ENCODE measurements at regions not wholly inside any gene's neighbourhood (a gene's known extent, or its start where the extent isn't known, plus 50 kb on each side); places are given as distances from the start of the nearest gene placed in this dataset.
"Not testable (repeated sequence)": the region's sequence is repeated elsewhere in the genome, so short reads cannot be mapped to it uniquely, and the experiment has no call there.

GRCh38 chr7:116356979-116357378 lies 142.6 kb upstream of the CAV2 start:
- Histone ChIP-seq H3K79me2 (ENCODE audit: control insufficient read depth, insufficient read depth, low read length, unreplicated experiment) (no peaks in the 10 kb centered on the region), H3K27me3 (ENCODE audit: insufficient read depth, low read length) (no peaks in the 10 kb centered on the region), H2AFZ (ENCODE audit: low read length, unreplicated experiment) (no peak overlapping the region), H3K27ac (ENCODE audit: low read depth, low read length) (peak overlapping the region; percentile 92), H3K4me3 (ENCODE audit: low read depth, low read length) (no peak overlapping the region), H3K36me3 (ENCODE audit: insufficient read depth, low read length) (no peaks in the 10 kb centered on the region), H3K4me1 (ENCODE audit: control insufficient read depth, insufficient read depth, low read length, unreplicated experiment) (peaks cover 49% of the 10 kb centered on the region)

GRCh38 chr7:116357781-116358670 lies 141.5 kb upstream of the CAV2 start:
- no peaks in the 10 kb centered on the region for H3K27me3 ChIP-seq (ENCODE audit: insufficient read depth, low read length)
- no peaks in the 10 kb centered on the region for H3K36me3 ChIP-seq (ENCODE audit: insufficient read depth, low read length)
- H3K4me1 ChIP-seq (ENCODE audit: control insufficient read depth, insufficient read depth, low read length, unreplicated experiment) = peaks cover 49% of the 10 kb centered on the region
- no peaks in the 10 kb centered on the region for H3K79me2 ChIP-seq (ENCODE audit: control insufficient read depth, insufficient read depth, low read length, unreplicated experiment)
- H3K27ac ChIP-seq (ENCODE audit: low read depth, low read length) = peak overlapping the region; percentile 92
- H2AFZ ChIP-seq (ENCODE audit: low read length, unreplicated experiment) = no peak overlapping the region
- no peak overlapping the region for H3K4me3 ChIP-seq (ENCODE audit: low read depth, low read length)

DNA sequence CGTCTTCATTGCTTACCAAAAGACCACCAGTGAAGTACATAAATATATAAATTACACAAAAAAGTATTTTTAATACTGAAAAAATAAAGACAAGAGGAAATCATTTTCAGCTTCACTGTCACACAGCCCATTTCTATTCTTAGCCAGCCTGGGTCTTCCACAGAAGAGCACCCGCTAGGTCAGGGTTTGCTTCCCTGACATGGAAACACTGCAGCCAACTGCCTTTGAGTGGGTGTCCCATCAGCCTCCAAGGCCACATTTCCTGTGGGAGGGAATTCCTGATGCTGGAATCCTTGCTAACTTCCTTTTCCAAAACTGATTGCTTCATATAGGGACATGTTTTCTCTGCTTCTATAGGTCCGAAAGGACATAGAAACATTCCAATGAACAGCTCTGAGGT lies 137.8 kb upstream of the CAV2 start:
- Histone ChIP-seq H3K36me3 (ENCODE audit: insufficient read depth, low read length) (no peaks in the 10 kb centered on the region), H2AFZ (ENCODE audit: low read length, unreplicated experiment) (no peak overlapping the region), H3K27me3 (ENCODE audit: insufficient read depth, low read length) (no peaks in the 10 kb centered on the region), H3K27ac (ENCODE audit: low read depth, low read length) (no peak overlapping the region), H3K4me3 (ENCODE audit: low read depth, low read length) (no peak overlapping the region), H3K4me1 (ENCODE audit: control insufficient read depth, insufficient read depth, low read length, unreplicated experiment) (peaks cover 30% of the 10 kb centered on the region), H3K79me2 (ENCODE audit: control insufficient read depth, insufficient read depth, low read length, unreplicated experiment) (no peaks in the 10 kb centered on the region)

DNA sequence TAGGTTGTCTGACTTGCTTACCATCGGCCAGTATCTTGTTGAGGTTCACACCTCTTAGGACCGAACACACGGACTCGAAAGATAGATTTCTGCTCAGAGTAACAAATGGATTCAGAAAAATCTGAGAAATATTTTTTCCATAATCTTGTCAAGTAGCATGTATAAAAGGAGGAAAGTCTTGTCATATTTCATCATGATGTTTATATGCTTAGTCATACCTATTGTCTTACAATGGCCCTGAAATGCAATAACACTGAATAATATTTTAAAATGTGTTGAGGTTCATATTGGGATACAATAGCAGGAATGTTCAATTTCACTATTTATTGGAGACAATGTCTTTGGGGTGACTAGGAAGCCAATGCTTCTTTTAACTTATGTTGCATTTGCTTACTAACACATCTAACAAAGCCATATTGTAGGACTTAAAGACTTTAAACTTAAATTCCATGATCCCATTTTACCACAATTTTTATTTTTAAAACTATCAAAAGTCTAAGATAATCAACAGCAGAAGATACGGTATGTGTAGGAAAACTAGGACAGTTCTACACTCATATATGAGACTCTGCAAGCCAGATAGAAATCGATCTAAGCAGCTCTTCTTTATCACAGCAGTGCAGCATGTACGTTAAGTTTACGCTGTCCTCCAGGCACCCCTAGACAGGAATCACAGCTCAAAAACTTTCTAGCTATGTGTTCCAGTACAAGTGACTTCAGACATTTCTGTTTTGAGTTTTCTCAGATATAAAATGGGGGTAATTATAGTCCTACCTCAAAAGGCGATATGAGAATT lies 135.7 kb upstream of the CAV2 start:
- Histone ChIP-seq H3K27ac (ENCODE audit: low read depth, low read length) (peak overlapping the region; percentile 51), H3K4me1 (ENCODE audit: control insufficient read depth, insufficient read depth, low read length, unreplicated experiment) (peaks cover 13% of the 10 kb centered on the region), H2AFZ (ENCODE audit: low read length, unreplicated experiment) (no peak overlapping the region), H3K4me3 (ENCODE audit: low read depth, low read length) (no peak overlapping the region), H3K79me2 (ENCODE audit: control insufficient read depth, insufficient read depth, low read length, unreplicated experiment) (no peaks in the 10 kb centered on the region), H3K36me3 (ENCODE audit: insufficient read depth, low read length) (no peaks in the 10 kb centered on the region), H3K27me3 (ENCODE audit: insufficient read depth, low read length) (no peaks in the 10 kb centered on the region)

- no peaks in the 10 kb centered on the region for H3K79me2 ChIP-seq (ENCODE audit: control insufficient read depth, insufficient read depth, low read length, unreplicated experiment)
- no peak overlapping the region for H3K27ac ChIP-seq (ENCODE audit: low read depth, low read length)
- no peak overlapping the region for H2AFZ ChIP-seq (ENCODE audit: low read length, unreplicated experiment)
- peaks cover 13% of the 10 kb centered on the region for H3K4me1 ChIP-seq (ENCODE audit: control insufficient read depth, insufficient read depth, low read length, unreplicated experiment)
- no peaks in the 10 kb centered on the region for H3K27me3 ChIP-seq (ENCODE audit: insufficient read depth, low read length)
- no peak overlapping the region for H3K4me3 ChIP-seq (ENCODE audit: low read depth, low read length)
- H3K36me3 ChIP-seq (ENCODE audit: insufficient read depth, low read length) = no peaks in the 10 kb centered on the region
Observed at GRCh38 chr7:116364469-116364868, 135.1 kb upstream of the CAV2 start.

DNA sequence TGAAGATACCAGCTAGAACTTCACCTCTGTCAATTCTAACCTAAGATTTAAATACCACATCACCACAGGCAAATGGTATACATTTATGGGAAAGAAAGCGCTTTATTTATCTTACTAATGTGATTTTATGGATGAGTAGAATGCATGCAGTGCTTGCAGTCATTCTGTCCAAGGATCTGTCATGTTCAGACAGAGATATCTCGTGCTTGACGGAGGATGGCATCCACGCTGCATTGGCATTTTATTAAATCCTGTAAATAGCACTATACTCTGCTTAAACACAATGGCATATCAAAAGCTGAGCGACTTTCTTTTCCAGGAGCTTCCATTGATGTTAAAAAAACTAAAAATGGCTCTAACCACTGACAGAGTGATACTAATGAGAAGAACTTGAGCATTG lies 133.7 kb upstream of the CAV2 start:
- Histone ChIP-seq H3K27ac (ENCODE audit: low read depth, low read length) (no peak overlapping the region), H3K27me3 (ENCODE audit: insufficient read depth, low read length) (no peaks in the 10 kb centered on the region), H3K4me1 (ENCODE audit: control insufficient read depth, insufficient read depth, low read length, unreplicated experiment) (peaks cover 13% of the 10 kb centered on the region)

DNA sequence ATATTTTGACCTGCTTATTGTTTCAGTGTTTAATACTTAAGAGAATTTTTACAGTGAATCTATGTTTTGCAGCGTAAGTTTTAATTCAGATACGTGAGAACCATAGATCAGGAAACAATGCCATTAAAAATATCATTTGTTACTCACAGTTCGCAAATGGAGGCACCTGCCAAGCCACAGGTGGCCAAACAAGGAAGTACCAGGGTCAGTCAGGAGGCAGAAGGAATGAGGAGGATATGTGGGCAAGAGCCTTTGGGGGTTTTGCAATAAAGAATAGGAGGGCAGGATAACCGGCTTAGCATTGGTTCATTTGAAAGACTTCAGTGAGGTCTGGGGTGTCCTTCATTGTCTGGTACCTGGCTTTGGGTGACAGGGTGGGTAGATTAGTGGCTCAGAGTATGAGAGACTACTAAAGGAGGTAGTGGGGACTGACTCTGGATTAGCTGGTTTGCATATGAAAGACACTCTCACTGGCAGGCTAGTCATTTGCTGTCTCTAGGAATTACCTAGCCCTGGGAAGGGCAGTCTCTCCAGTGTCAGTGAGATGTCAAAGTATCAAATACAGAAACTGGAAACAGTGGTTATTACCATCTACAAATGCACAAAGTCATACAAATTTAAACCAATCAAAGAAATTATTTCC lies 132.2 kb upstream of the CAV2 start:
- Histone ChIP-seq H2AFZ (ENCODE audit: low read length, unreplicated experiment) (no peak overlapping the region), H3K27me3 (ENCODE audit: insufficient read depth, low read length) (no peaks in the 10 kb centered on the region), H3K4me1 (ENCODE audit: control insufficient read depth, insufficient read depth, low read length, unreplicated experiment) (peaks cover 13% of the 10 kb centered on the region), H3K27ac (ENCODE audit: low read depth, low read length) (no peak overlapping the region), H3K4me3 (ENCODE audit: low read depth, low read length) (no peak overlapping the region), H3K36me3 (ENCODE audit: insufficient read depth, low read length) (no peaks in the 10 kb centered on the region), H3K79me2 (ENCODE audit: control insufficient read depth, insufficient read depth, low read length, unreplicated experiment) (no peaks in the 10 kb centered on the region)

More for the DNA sequence above, 133.7 kb upstream of the CAV2 start:
- Histone ChIP-seq H2AFZ (ENCODE audit: low read length, unreplicated experiment) (no peak overlapping the region), H3K4me3 (ENCODE audit: low read depth, low read length) (no peak overlapping the region), H3K36me3 (ENCODE audit: insufficient read depth, low read length) (no peaks in the 10 kb centered on the region), H3K79me2 (ENCODE audit: control insufficient read depth, insufficient read depth, low read length, unreplicated experiment) (no peaks in the 10 kb centered on the region)

GRCh38 chr7:116368965-116369364 lies 130.6 kb upstream of the CAV2 start:
- no peaks in the 10 kb centered on the region for H3K79me2 ChIP-seq (ENCODE audit: control insufficient read depth, insufficient read depth, low read length, unreplicated experiment)
- peaks cover 5% of the 10 kb centered on the region for H3K4me1 ChIP-seq (ENCODE audit: control insufficient read depth, insufficient read depth, low read length, unreplicated experiment)
- H2AFZ ChIP-seq (ENCODE audit: low read length, unreplicated experiment) = no peak overlapping the region
- no peak overlapping the region for H3K4me3 ChIP-seq (ENCODE audit: low read depth, low read length)
- no peaks in the 10 kb centered on the region for H3K36me3 ChIP-seq (ENCODE audit: insufficient read depth, low read length)
- no peak overlapping the region for H3K27ac ChIP-seq (ENCODE audit: low read depth, low read length)
- H3K27me3 ChIP-seq (ENCODE audit: insufficient read depth, low read length) = no peaks in the 10 kb centered on the region

DNA sequence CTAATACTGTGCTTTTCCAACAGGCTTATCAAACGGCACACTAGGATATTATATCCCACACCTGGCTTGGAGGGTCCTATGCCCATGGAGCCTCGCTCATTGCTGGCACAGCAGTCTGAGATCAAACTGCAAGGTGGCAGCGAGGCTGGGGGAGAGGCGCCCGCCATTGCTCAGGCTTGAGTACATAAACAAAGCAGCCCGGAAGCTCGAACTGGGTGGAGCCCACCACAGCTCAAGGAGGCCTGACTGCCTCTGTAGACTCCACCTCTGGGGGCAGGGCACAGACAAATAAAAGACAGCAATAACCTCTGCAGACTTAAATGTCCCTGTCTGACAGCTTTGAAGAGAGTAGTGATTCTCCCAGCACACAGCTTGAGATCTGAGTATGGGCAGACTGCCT lies 128.0 kb upstream of the CAV2 start:
- H3K27ac ChIP-seq (ENCODE audit: low read depth, low read length); H3K79me2 ChIP-seq (ENCODE audit: control insufficient read depth, insufficient read depth, low read length, unreplicated experiment); H2AFZ ChIP-seq (ENCODE audit: low read length, unreplicated experiment); H3K27me3 ChIP-seq (ENCODE audit: insufficient read depth, low read length); H3K4me1 ChIP-seq (ENCODE audit: control insufficient read depth, insufficient read depth, low read length, unreplicated experiment); H3K36me3 ChIP-seq (ENCODE audit: insufficient read depth, low read length); H3K4me3 ChIP-seq (ENCODE audit: low read depth, low read length): not testable (repeated sequence)

DNA sequence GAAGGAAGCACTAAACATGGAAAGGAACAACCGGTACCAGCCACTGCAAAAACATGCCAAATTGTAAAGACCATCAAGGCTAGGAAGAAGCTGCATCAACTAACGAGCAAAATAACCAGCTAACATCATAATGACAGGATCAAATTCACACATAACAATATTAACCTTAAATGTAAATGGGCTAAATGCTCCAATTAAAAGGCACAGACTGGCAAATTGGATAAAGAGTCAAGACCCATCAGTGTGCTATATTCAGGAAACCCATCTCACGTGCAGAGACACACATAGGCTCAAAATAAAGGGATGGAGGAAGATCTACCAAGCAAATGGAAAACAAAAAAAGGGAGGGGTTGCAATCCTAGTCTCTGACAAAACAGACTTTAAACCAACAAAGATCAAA lies 126.3 kb upstream of the CAV2 start:
- H3K36me3 ChIP-seq (ENCODE audit: insufficient read depth, low read length); H3K27me3 ChIP-seq (ENCODE audit: insufficient read depth, low read length); H3K4me1 ChIP-seq (ENCODE audit: control insufficient read depth, insufficient read depth, low read length, unreplicated experiment); H3K79me2 ChIP-seq (ENCODE audit: control insufficient read depth, insufficient read depth, low read length, unreplicated experiment); H3K4me3 ChIP-seq (ENCODE audit: low read depth, low read length); H3K27ac ChIP-seq (ENCODE audit: low read depth, low read length); H2AFZ ChIP-seq (ENCODE audit: low read length, unreplicated experiment): not testable (repeated sequence)

All from ACC112 (cell line).